OCI-LY7 (cell line): ENCODE measurements at regions not wholly inside any gene's neighbourhood (a gene's known extent, or its start where the extent isn't known, plus 50 kb on each side); places are given as distances from the start of the nearest gene placed in this dataset.
"Not testable (repeated sequence)": the region's sequence is repeated elsewhere in the genome, so short reads cannot be mapped to it uniquely, and the experiment has no call there.

Source experiments
- BruUV-seq: library from RNA; stranded (reverse); fragments of 400-500 nt; replicated peaks from 2 replicates; lab custom pipeline; 2021; lab: Mats Ljungman, UMichigan
- CTCF ChIA-PET: fragments of 300-600 bp; sonication (Branson Sonifier 250); formaldehyde crosslinking; loops from one replicate; lab custom pipeline; 2022; ENCODE audit warnings: antibody characterized with exemption; ENCODE audit not compliant: unreplicated experiment; lab: Charles Lee
- POLR2A ChIA-PET: fragments of 300-600 bp; sonication (Branson Sonifier 250); formaldehyde crosslinking; loops from one replicate; lab custom pipeline; 2022; ENCODE audit warnings: antibody characterized with exemption; lab: Charles Lee
- DNase-seq: peaks from one replicate; pipeline ENCODE4 v3.0.0-alpha.2; 2015; ENCODE audit warnings: low spot score
- H2AFZ ChIP-seq: fragments of 200-600 bp; sonication (generic), shearing (Covaris generic); 2 replicates; pipeline ENCODE4 v1.6.1; 2014; ENCODE audit warnings: mild to moderate bottlenecking, antibody characterized with exemption, low read length, moderate library complexity
- H3K27ac ChIP-seq: fragments of 200-600 bp; sonication (generic); 2 replicates; pipeline ENCODE4 v1.5.1; 2014; ENCODE audit warnings: mixed run types, low read depth, mild to moderate bottlenecking, moderate library complexity, low read length, inconsistent platforms; ENCODE audit not compliant: poor library complexity, severe bottlenecking
- H3K36me3 ChIP-seq: fragments of 200-600 bp; sonication (generic); 2 replicates; pipeline ENCODE4 v1.6.1; 2014; ENCODE audit warnings: mild to moderate bottlenecking, antibody characterized with exemption, low read length, moderate library complexity, mixed read lengths; ENCODE audit not compliant: insufficient read depth
- H3K4me1 ChIP-seq: fragments of 200-600 bp; sonication (generic); 2 replicates; pipeline ENCODE4 v1.5.1; 2014; ENCODE audit warnings: mild to moderate bottlenecking, low read length; ENCODE audit not compliant: insufficient read depth, poor library complexity, severe bottlenecking
- H3K4me2 ChIP-seq: fragments of 200-600 bp; sonication (generic); 2 replicates; pipeline ENCODE4 v1.6.1; 2014; ENCODE audit warnings: mild to moderate bottlenecking, low read length
- H3K4me3 ChIP-seq: fragments of 200-600 bp; sonication (generic); 2 replicates; pipeline ENCODE4 v1.5.1; 2014; ENCODE audit warnings: mild to moderate bottlenecking, low read depth, low read length; ENCODE audit not compliant: poor library complexity, severe bottlenecking
- H3K79me2 ChIP-seq: fragments of 200-600 bp; sonication (generic); 2 replicates; pipeline ENCODE4 v1.6.1; 2016; ENCODE audit warnings: low read depth, mild to moderate bottlenecking, low read length, moderate library complexity, mixed read lengths; ENCODE audit not compliant: insufficient read depth
- H3K9me2 ChIP-seq: fragments of 200-600 bp; sonication (generic); 2 replicates; pipeline ENCODE4 v1.6.1; 2016; ENCODE audit warnings: mild to moderate bottlenecking, low read length, mixed read lengths; ENCODE audit not compliant: insufficient read depth
- H3K9me3 ChIP-seq: fragments of 200-600 bp; sonication (generic); 2 replicates; pipeline ENCODE4 v1.6.1; 2014; ENCODE audit warnings: mild to moderate bottlenecking, mixed run types, low read length, mixed read lengths
- H4K20me1 ChIP-seq: fragments of 200-600 bp; sonication (generic); 2 replicates; pipeline ENCODE4 v1.6.1; 2014; ENCODE audit warnings: mild to moderate bottlenecking, antibody characterized with exemption, low read length, moderate library complexity, mixed read lengths; ENCODE audit not compliant: insufficient read depth
- intact Hi-C: fragments of 100-400 bp; cut with micrococcal nuclease; formaldehyde crosslinking; loops from one replicate; pipeline ENCODE4 v1.10.0; 2022; ENCODE audit not compliant: unreplicated experiment

DNA sequence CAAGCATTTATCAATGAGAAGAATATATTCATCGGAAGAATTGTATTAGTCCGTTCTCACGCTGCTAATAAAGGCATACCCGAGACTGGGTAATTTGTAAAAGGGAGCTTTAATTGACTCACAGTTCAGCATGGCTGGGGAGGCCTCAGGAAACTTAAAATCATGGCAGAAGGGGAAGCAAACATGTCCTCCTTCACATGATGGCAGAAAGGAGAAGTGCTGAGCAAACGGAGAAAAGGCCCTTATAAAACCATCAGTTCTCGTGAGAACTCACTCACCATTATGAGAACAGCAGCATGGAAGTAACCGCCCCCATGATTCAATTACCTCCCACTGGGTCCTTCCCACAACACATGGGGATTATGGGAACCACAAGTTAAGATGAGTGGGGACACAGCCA is 1688.2 kb downstream of the SPATA31A7 start:
- H2AFZ ChIP-seq, H4K20me1 ChIP-seq, H3K4me1 ChIP-seq, H3K36me3 ChIP-seq, POLR2A ChIA-PET, CTCF ChIA-PET, H3K9me2 ChIP-seq, BruUV-seq, H3K9me3 ChIP-seq, H3K4me3 ChIP-seq, H3K4me2 ChIP-seq, H3K79me2 ChIP-seq, intact Hi-C loops, DNase-seq, H3K27ac ChIP-seq: not testable (repeated sequence)

DNA sequence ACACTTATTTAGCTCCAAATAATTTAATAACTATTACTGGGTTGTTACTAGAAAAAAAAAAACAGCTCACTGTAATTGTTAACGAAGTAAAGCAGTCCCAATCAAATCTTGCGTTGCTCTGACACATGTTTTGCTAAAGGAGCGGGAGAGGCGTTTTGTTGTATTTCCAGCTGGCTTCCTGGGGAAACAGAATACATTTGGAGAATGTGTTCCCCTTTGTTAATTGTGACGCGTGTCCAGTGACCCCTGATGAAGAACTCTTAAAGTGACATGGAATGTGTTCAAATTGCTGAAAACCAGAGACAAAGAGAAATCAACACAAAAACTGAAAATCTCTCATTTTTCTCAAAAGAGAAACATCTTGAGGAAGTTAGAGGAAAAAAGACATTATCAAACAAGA is 1690.6 kb downstream of the SPATA31A7 start:
- H3K9me2 ChIP-seq, H3K27ac ChIP-seq, DNase-seq, H4K20me1 ChIP-seq, H3K36me3 ChIP-seq, BruUV-seq, intact Hi-C loops, H3K4me3 ChIP-seq, H3K4me1 ChIP-seq, CTCF ChIA-PET, H3K9me3 ChIP-seq, H3K79me2 ChIP-seq, H2AFZ ChIP-seq, H3K4me2 ChIP-seq: not testable (repeated sequence)
- POLR2A ChIA-PET = interaction anchor here (1.0 kb wide), 1 partner anchor 10 kb away, joined by 4 read pairs; no protein-coding TSS in a partner anchor

DNA sequence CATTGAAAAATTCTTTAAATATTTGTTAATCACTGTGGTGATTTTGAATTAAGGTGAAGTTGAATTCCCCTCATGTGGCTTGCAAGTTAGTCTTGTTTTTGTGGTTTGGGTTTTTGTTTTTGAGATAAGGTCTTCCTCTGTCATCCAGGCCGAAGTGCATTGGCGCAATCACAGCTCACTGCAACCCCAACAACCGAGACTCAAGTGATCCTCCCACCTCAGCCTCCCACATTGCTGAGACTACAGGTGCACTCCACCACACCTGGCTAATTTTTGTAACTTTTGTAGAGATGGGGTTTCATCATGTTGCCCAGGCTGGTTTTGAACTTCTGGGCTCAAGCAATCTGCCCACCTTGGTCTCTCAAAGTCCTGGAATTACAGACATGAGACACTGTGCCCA is 1691.1 kb downstream of the SPATA31A7 start:
- CTCF ChIA-PET, H3K9me2 ChIP-seq, H3K4me3 ChIP-seq, H3K9me3 ChIP-seq, BruUV-seq, DNase-seq, H3K27ac ChIP-seq, H2AFZ ChIP-seq, POLR2A ChIA-PET, H3K4me2 ChIP-seq, intact Hi-C loops, H3K4me1 ChIP-seq, H3K36me3 ChIP-seq, H3K79me2 ChIP-seq, H4K20me1 ChIP-seq: not testable (repeated sequence)

DNA sequence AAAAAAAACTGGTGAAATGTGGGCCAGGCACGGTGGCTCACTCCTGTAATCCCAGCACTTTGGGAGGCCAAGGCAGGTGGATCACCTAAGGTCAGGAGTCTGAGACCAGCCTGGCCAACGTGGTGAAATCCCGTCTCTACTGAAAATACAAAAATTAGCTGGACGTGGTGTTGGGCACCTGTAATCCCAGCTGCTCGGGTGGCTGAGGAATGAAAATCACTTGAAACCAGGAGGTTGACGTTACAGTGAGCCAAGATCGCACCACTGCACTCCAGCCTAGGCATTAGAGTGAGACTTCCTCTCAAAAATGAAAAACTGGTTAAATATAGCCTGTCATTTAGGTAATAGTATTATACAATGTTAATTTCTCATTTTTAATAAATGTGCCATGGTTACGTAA is 1692.0 kb downstream of the SPATA31A7 start:
- intact Hi-C loops, CTCF ChIA-PET, H3K27ac ChIP-seq, H4K20me1 ChIP-seq, H3K9me3 ChIP-seq, H3K4me2 ChIP-seq, H3K36me3 ChIP-seq, H3K9me2 ChIP-seq, H2AFZ ChIP-seq, DNase-seq, BruUV-seq, H3K79me2 ChIP-seq, POLR2A ChIA-PET, H3K4me3 ChIP-seq, H3K4me1 ChIP-seq: not testable (repeated sequence)

DNA sequence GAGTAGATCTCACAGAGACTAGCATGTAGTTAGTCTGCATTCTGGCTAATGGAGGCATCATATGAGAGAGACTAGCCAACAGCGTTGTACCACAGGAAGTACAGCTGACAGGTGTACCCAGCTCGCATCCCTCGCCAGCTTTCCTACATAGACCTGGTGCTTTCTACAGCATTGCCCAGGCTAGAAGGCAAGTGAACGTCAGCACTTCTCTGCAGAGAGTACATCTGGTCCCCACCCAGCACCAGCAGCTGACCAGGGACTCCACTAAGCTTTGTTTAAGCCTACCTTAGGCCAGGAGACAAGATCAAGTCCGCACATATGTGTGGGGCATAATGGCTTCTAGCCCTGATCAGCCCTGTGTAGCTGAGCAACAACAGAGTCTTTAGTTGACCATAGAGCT is 1692.9 kb downstream of the SPATA31A7 start:
- BruUV-seq, H3K4me1 ChIP-seq: not testable (repeated sequence)

DNA sequence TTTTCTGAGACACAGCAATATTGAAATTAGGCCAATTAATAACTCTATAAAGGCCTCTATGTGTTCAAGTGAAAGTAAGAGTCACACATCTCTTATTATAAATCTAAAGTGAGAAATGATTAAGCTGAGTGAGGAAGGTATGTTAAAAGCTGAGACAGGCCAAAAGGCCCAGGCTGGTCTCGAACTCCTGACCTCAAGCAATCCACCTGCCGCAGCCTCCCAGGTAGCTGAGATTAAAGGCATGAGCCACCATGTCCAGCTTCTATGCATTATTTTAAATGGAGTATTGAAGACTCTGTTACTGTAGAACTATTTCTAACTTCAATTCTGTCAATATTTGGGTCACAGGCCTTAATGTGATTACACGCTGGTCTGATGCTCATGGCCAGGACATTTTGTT is 1706.9 kb downstream of the SPATA31A7 start:
- H3K27ac ChIP-seq, DNase-seq, H3K79me2 ChIP-seq, intact Hi-C loops, H3K9me2 ChIP-seq, CTCF ChIA-PET, H4K20me1 ChIP-seq, H3K4me2 ChIP-seq, H3K4me3 ChIP-seq, H3K4me1 ChIP-seq, H2AFZ ChIP-seq, H3K9me3 ChIP-seq, H3K36me3 ChIP-seq, POLR2A ChIA-PET: not testable (repeated sequence)
- BruUV-seq = TSS peak; percentile 62

More for the DNA sequence above, 1692.9 kb downstream of the SPATA31A7 start:
- POLR2A ChIA-PET, H3K4me3 ChIP-seq, H2AFZ ChIP-seq, CTCF ChIA-PET, H3K79me2 ChIP-seq, H3K36me3 ChIP-seq, H3K9me3 ChIP-seq, H3K4me2 ChIP-seq, DNase-seq, H3K9me2 ChIP-seq, intact Hi-C loops, H4K20me1 ChIP-seq, H3K27ac ChIP-seq: not testable (repeated sequence)
